Activated T-cell treated with anti-CD3 and anti-CD28 coated beads for 24 hours (primary cell): ENCODE measurements at regions not wholly inside any gene's neighbourhood (a gene's known extent, or its start where the extent isn't known, plus 50 kb on each side); places are given as distances from the start of the nearest gene placed in this dataset.

ENCODE experiments used
- DNase-seq: peaks from one replicate; pipeline ENCODE4 v3.0.0-alpha.2; 2020; ENCODE audit warnings: low read depth

DNA sequence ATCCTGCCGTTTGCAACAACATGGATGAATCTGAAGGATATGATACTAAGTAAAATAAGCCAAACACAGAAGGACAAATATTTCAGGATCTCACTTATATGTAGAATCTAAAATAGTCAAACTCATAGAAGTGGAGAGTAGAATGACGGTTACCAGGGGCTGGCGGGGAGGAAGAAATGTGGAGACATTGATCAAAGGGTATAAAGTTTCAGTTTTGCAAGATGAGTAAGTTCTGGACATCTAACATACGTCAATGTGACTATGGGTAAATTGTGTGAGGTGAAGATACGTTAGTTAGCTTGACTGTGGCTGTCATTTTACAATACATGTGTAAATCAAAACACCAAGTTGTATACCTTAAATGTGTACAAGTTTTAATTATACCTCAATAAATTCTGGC lies 200.3 kb downstream of the SNX18 start:
- DNase-seq, result no peak

DNA sequence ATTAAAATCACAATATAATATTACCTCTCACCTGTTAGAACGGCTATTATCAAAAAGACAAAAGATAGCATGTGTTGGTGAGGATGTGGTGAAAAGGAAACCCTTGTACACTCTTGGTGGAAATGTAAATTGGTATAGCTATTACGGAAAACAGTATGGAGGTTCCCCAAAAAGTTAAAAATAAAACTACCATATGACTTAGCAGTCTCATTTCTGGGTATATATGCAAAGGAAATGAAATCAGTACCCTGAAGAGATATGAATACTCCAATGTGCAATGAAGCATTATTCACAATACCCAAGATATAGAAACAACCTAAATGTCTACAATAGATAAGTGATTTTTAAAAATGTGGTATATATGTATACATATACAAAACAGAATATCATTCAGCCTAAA lies 199.9 kb downstream of the SNX18 start:
- no peak for DNase-seq

DNA sequence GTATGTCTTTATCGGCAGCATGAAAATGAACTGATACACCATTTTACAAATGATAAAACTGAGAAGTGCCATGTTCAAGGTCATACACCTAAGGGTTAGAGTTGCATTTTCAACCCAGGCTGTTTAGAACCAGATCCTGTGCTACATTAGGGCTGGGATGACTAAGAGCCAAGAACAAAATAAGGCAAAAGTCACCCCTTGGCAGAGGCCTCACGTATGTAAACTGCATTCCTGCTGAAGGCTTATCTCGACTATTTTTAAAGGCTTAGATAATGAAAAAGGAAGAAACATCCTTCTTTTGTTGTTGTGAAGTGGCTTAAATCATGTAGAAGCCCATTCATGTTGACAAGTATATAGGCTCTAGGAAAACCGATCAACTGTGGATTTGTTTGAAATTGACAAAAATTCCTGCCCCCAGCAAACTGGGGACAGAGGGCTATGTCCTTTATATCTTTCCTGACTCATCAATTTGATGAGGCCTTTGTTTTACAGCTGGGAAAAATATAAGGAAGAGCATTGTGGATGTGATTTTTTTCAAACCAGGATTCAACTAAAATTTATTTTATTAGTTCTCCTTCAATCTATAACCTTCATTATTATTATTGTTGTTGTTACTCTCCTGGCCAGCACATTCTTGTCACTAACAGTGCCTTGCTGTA lies 196.5 kb downstream of the SNX18 start:
- DNase-seq, result no peak

DNA sequence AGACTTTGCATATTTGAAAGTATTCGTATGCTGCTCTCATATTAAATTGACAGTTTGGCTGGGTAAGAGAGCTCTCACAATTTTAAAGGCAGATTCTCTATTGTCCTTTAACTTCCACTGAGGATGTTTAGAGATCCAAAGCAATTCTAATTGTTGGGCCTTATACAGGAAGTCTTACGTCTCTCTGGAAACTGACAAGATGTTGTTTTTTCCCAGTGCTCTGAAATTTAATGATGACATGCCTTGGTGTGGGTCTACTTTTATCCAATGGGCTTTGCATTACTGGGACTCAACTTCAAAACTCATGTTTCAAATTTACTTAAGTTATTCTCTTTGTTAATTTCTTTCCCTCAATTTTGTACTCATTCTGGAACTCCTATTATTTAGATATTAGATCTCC lies 191.5 kb downstream of the SNX18 start:
- no peak for DNase-seq

GRCh38 chr5:54707841-54708240 lies 190.3 kb downstream of the SNX18 start:
- no peak for DNase-seq

GRCh38 chr5:54705994-54706653 lies 188.6 kb downstream of the SNX18 start:
- no peak for DNase-seq

DNA sequence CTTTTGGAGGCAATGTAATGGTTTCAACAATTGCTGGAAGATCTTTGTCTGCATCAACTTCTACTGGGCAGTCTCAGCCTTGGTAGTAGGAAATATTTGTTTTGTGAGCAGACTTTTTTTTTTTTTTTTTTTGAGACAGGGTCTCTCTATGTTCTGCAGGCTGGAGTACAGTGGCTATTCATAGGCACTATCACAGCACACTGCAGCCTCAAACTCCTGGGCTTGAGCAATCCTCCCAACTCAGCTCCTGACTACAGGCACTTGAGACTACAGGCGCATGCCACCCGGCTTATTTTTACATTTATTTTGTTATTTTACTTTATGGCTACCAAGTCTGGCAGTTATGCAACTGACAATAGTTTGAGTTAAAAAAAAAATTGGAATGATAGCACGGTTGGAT lies 187.3 kb downstream of the SNX18 start:
- no peak for DNase-seq

- no peak for DNase-seq
Observed at GRCh38 chr5:54704333-54704732, 186.8 kb downstream of the SNX18 start.

GRCh38 chr5:54703565-54704255 lies 186.2 kb downstream of the SNX18 start:
- DNase-seq, result no peak

GRCh38 chr5:54703133-54703532 lies 185.6 kb downstream of the SNX18 start:
- DNase-seq, result no peak

DNA sequence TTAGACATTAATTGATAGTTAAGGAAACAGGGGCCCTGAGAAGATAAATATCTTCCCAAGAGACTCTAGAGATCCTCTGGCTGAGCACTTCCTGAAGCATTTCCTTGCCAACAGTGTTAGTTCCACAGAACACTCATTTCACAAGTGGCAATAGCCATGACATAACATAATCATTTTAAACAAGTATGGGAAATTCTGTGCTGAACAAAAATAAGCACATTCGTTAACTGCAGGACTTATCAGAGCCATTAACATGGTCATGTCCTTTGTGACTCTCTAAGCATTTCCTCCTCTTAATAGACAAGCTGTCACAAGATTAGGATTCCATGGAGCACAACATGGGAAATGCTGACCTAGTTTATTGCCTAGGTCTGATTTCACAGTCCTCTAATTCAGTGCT lies 184.9 kb downstream of the SNX18 start:
- no peak for DNase-seq

DNA sequence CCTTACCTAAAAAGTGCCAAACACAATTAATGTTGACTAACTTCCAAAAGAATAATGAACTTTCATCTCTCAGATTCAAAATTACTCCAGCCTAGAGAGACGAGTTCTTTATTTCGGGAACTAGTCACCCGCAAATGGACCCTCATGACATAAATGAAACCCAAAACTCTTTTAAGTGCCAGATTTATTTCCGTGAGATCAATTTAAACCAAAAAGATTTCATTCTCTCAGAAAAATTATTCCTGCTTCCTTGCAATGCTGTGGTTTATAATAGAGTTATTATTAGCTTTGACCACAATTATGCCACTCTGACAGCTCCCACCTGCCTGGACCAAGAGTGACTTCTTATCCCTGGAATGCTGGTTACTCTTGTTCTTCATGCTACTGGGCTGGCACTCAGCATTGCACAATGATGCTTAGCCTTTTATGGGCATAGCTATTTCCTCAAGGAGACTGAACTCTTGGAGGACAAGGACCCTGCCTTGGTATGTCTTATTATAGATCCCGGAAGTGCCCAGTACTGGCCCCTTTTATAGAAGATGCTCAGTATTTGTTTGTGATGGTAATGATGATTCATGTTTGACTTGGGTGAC lies 183.5 kb downstream of the SNX18 start:
- no peak for DNase-seq

DNA sequence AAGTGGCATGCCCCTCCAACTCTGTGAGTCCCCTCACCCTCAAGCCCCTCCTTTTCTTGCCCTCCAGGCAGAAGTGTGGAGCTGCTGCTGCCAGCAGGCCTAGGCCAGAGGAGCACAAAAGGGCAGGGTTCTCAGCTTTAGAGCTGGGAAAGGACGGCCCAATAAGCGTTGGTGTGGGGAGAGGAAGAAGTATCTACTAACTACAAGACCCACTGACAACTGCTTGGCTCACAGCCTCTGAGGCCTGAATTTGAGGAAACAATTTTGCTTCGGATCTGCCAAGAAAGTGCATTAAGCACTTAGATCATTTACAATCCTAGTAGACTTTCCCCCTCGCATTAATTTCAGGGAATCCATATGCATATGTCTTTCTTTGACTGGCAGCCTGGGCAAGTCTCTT lies 179.4 kb downstream of the SNX18 start:
- no peak for DNase-seq

DNA sequence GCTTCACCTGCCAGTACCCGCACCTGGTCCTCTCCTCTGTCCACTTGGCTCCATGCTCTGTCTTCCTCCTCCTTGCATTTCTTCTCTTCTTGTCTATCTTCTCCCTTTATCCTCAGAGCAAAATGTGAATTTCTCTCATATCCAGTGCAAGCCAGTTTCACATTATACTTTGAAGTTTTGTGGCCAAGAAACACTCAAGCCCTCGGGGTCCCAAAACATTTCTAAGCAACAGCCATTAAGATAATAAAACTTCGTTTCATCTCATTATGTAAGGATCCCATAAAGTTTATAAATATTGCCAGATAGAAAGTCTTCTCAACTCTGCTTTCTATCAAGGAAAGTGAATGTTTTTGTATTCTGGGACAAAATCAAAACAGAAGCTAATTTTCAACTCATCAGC lies 178.8 kb downstream of the SNX18 start:
- no peak for DNase-seq

DNA sequence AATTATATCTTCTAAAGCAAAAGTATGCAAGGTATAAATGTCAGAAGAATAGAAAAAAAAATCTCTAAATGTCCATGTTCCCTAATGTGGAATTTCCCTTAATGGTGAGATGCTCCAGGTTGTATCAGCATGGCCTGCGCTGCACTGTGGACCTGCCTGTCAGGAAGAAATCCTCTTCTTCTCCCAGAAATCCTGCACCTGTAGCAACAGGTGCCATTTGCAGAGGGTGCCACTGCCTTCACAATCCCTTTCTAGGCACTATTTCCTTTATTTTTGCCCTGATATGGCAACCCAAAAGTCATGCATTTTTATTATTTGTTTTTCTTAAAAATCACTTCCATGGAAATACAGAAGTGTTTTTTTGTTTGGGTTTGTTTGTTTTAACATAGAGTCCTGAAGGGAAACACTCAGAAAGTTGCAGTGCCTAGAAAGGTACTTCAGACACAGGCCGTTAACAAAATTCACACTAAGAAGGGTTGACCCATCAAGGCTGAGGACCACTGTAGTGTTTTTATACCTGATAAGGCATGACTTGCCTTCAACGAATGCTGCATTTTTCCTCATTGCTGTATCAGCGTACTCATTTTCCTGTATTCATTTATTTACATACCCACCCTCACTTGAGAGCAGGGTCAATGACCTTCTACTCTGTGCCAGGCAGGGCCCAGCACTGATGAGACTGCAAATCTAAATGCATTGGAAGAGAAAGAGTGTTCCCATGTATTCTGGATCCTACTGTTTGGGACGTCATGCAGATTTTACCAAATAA lies 177.8 kb downstream of the SNX18 start:
- DNase-seq, result no peak

DNA sequence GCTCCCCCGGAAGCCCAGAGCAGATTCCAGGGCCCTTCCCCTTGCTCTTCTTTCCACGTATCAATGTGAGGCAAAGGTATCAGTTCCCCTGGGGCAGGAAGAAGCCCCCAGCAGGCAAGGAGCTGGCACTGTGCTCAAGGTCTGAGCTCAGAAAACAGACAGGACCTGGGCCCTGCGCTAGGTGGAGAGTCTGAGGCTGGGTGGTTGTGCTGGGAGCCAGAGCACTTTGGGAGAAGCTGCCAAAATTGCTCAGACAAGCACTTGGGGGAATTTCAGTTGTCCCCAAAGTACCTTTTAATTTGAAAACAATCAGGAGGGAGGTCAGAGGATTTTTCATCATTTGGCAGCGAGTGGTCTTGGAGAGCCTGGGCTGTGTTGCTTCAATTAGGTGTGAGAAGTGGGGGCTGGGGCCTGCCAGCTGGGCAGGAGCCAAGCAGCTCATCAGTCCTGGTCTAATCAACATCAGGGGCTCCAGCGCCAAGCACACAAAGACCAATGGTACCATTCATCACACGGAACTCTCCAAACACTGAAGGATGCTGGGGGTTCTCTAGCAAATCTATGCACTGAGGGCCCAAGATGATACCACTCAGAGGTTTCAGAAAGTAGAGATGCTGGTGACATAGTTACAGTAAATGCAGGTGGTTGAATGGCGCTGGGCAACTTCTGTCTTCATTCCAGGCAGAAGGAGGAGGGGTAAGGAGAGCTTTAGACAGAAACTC lies 176.5 kb downstream of the SNX18 start:
- DNase-seq, result no peak

DNA sequence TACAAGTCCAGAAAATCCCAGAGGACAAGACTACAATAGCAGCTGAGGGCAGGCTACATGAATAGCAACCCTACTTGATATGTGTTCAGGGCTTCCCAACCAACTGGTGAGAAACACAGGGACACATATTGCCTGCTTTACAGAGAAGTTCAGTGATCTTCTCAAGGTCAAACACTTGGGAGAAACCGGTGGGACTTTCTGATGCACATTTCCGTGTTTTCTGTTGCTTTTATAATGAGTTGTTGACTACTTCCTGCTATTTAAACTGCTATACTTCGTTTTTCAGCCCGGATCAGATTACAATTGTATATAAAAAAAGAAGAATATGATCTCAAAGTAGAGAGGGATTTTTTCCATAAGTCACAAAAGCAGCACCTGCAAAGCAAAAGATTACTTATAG lies 175.1 kb downstream of the SNX18 start:
- no peak for DNase-seq

- DNase-seq, result no peak
Observed at GRCh38 chr5:54691656-54692055, 174.1 kb downstream of the SNX18 start.

GRCh38 chr5:54689411-54690251 lies 172.1 kb downstream of the SNX18 start:
- no peak for DNase-seq

DNA sequence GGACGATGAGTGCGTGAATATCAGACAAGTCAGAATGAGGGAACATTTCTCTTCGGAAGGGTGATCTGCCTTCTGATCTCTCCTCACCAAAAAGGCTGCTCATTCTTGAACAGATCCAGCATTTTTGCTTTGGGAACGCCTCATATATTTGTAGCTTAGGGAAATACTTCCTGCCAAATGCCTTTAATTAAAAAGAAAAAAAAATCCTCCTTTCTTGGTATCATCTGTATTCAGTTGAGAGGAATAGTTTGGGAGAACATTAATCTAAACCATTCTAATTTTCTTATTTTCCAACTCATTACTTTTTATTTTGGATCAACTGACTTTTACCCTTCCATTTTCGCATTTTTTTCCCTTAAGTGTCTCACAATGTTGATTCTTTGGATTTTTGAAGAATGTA lies 163.4 kb downstream of the SNX18 start:
- no peak for DNase-seq

DNA sequence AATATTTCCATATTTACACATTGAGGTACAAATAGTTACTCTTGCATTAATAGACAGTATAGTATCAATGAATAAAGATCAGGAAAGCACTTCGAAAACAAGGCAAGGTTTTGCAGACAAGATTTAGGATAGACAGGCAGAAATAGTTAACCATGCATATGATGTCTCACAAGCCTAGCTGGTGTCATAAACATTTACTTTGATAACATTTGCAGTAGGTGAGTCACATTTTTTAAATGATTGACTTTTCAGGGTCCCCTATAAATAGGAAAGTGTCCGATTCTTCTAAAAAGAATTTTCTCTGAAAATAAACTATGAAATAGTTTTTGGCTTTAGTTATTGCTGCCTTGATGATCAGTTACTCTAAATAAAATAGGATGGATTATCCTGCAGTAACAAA lies 162.1 kb downstream of the SNX18 start:
- no peak for DNase-seq
